AG04450 (cell line): ENCODE measurements at regions not wholly inside any gene's neighbourhood (a gene's known extent, or its start where the extent isn't known, plus 50 kb on each side); places are given as distances from the start of the nearest gene placed in this dataset.
A peak's percentile ranks its signal among the peaks of the same experiment; 100 is the strongest.

Source experiments
- CTCF ChIA-PET: fragments of 300-600, 350-600 bp; formaldehyde crosslinking; extraction: SDS; loops from one replicate; lab custom pipeline; 2022; ENCODE audit warnings: antibody characterized with exemption, inconsistent platforms; lab: Charles Lee
- POLR2A ChIA-PET: fragments of 350-600 bp; formaldehyde crosslinking; extraction: SDS; loops from one replicate; lab custom pipeline; 2021; ENCODE audit warnings: antibody characterized with exemption, inconsistent platforms; lab: Yijun Ruan, JAX
- DNase-seq: peaks from one replicate; pipeline ENCODE4 v3.0.0-alpha.2; 2011; ENCODE audit warnings: low read depth, low spot score
- H3K27ac ChIP-seq: one replicate; pipeline ENCODE4 v1.5.1; 2012; ENCODE audit warnings: low read depth, low read length, control low read depth
- H3K27me3 ChIP-seq: one replicate; pipeline ENCODE4 v1.6.0; 2012; ENCODE audit warnings: low read length; ENCODE audit not compliant: control insufficient read depth, insufficient read depth
- H3K4me3 ChIP-seq: 2 replicates; pipeline ENCODE4 v1.5.1; 2011; ENCODE audit warnings: mild to moderate bottlenecking, low read depth, low read length, control low read depth
- H3K9me3 ChIP-seq: 2 replicates; pipeline ENCODE4 v1.5.1; 2012; ENCODE audit warnings: low read length; ENCODE audit not compliant: control insufficient read depth, insufficient read depth
- TF ChIP-seq, protein P1 (sequence below): IDR thresholded peaks from 2 replicates; pipeline ENCODE4 v1.5.1; 2011; ENCODE audit warnings: low read depth, low read length, control low read depth, inconsistent platforms

GRCh38 chr12:92991134-92991533 is 62.0 kb upstream of the EEA1 start:
- Histone ChIP-seq H3K9me3 (no peaks in the 10 kb centered on the region), H3K4me3 (no peak overlapping the region), H3K27me3 (no peaks in the 10 kb centered on the region), H3K27ac (no peak overlapping the region)
- ChIA-PET POLR2A (no interaction called here), CTCF (interaction anchor here (0.6 to 8.2 kb wide), 5 partner anchors 18 to 428 kb away, joined by 3 to 164 read pairs (median 7); no protein-coding TSS in a partner anchor)
- no peak for DNase-seq
- TF ChIP-seq, protein P1, sequence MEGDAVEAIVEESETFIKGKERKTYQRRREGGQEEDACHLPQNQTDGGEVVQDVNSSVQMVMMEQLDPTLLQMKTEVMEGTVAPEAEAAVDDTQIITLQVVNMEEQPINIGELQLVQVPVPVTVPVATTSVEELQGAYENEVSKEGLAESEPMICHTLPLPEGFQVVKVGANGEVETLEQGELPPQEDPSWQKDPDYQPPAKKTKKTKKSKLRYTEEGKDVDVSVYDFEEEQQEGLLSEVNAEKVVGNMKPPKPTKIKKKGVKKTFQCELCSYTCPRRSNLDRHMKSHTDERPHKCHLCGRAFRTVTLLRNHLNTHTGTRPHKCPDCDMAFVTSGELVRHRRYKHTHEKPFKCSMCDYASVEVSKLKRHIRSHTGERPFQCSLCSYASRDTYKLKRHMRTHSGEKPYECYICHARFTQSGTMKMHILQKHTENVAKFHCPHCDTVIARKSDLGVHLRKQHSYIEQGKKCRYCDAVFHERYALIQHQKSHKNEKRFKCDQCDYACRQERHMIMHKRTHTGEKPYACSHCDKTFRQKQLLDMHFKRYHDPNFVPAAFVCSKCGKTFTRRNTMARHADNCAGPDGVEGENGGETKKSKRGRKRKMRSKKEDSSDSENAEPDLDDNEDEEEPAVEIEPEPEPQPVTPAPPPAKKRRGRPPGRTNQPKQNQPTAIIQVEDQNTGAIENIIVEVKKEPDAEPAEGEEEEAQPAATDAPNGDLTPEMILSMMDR, result no peak

DNA sequence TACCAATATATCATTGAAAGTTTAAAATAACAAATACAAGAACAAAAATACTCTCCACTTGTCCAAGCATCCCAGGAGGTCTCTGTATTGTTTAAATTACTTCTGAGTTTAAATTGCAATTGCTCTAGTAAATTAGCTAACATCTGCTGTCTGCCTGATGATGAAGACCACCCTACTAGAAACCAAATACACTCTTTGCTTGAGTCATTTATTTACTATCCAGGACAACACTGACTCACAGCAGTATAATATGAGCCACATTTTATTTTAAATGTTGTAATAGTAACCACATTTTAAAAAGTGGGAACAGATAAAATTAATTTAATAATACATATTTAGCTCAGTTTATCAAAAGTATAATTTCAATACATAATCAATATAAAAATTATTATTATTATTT is 62.9 kb upstream of the EEA1 start:
- POLR2A ChIA-PET, result no interaction called here
- DNase-seq, result peak; percentile 49
- no peaks in the 10 kb centered on the region for H3K27me3 ChIP-seq
- H3K4me3 ChIP-seq, result no peak overlapping the region
- CTCF ChIA-PET, result interaction anchor here (1.0 to 8.2 kb wide), 5 partner anchors 17 to 427 kb away, joined by 3 to 164 read pairs (median 7); no protein-coding TSS in a partner anchor
- H3K27ac ChIP-seq, result no peak overlapping the region
- TF ChIP-seq, protein P1, result no peak
- no peaks in the 10 kb centered on the region for H3K9me3 ChIP-seq

- Histone ChIP-seq H3K27ac (no peak overlapping the region), H3K27me3 (no peaks in the 10 kb centered on the region), H3K9me3 (no peaks in the 10 kb centered on the region), H3K4me3 (no peak overlapping the region)
- TF ChIP-seq, protein P1, result no peak
- ChIA-PET CTCF (interaction anchor here (0.7 to 1.4 kb wide), 2 partner anchors 404 to 427 kb away, joined by 3 to 4 read pairs; no protein-coding TSS in a partner anchor), POLR2A (no interaction called here)
- DNase-seq, result no peak
Measured at GRCh38 chr12:92993259-92993658, 64.2 kb upstream of the EEA1 start.

GRCh38 chr12:92995258-92995903 is 66.3 kb upstream of the EEA1 start:
- DNase-seq, result no peak
- Histone ChIP-seq H3K9me3 (no peaks in the 10 kb centered on the region), H3K27me3 (no peaks in the 10 kb centered on the region), H3K27ac (no peak overlapping the region), H3K4me3 (no peak overlapping the region)
- TF ChIP-seq, protein P1, result no peak
- CTCF ChIA-PET, result interaction anchor here (0.6 to 2.4 kb wide), 3 partner anchors 8 to 839 kb away, joined by 4 to 13 read pairs (median 7); no protein-coding TSS in a partner anchor
- POLR2A ChIA-PET, result no interaction called here

DNA sequence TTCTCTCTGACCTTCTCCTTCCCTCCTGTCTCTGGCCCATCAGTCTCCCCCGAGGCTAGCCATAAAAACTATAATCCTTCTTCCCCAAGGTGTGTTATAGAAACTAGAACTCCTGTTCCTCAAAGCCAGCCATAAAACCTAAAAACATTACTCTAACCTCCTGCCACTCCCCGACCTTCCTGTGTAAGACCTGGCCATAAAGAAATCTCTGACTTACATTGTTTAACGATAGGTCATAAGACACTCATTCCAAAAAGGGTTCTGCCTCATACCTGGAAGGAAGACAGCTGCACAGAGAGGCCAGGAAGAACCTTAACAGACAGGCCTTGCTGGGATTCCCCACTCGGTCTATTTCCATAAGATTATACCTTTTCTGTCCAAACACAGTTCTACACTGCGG is 70.9 kb upstream of the EEA1 start:
- TF ChIP-seq, protein P1, result no peak
- POLR2A ChIA-PET, result no interaction called here
- Histone ChIP-seq H3K27me3 (no peaks in the 10 kb centered on the region), H3K9me3 (no peaks in the 10 kb centered on the region), H3K27ac (no peak overlapping the region), H3K4me3 (no peak overlapping the region)
- DNase-seq, result no peak
- CTCF ChIA-PET, result no interaction called here
